ENCODE measurements at regions not wholly inside any gene's neighbourhood (a gene's known extent, or its start where the extent isn't known, plus 50 kb on each side); places are given as distances from the start of the nearest gene placed in this dataset.

DNA sequence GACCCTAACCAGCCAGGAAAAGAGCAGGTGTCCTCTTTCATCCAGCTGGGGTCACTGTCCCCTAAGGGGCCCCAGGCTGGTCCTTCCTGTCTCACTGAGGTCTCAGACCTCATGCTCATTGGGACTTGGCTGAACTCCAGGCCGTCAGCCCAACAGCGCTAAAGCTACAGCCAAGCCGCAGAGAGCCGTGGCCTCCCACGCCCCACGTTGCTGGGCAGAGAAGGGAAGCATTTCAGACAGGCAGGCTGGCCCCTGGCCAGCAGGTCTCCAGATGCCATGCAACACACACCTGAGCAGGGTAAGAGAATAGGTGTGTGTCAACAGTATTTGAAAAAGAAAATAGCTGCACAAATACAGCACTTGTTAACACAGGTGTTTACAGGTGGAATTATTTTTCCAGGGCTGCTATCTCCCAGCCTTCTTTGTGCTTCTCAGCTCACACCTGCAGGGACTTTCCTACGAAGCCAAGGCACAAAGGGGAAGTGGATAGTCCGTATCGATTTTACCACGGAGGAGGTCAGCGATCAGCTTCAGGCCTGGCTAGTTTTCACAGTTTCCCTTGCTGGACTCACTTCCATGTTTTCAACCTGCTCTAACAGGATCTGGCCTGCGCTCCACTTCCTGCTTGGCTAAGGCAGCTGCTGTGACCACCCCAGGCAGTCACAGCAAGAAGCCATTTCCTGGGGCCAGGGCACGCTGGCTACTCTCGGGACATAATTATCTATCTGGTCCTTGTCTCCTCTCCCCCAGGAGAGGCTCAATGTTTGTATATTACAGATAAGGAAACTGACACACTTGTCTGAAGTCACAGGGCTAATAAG is 156.1 kb upstream of the ID2 start (continued):
- TF ChIP-seq, protein P1, sequence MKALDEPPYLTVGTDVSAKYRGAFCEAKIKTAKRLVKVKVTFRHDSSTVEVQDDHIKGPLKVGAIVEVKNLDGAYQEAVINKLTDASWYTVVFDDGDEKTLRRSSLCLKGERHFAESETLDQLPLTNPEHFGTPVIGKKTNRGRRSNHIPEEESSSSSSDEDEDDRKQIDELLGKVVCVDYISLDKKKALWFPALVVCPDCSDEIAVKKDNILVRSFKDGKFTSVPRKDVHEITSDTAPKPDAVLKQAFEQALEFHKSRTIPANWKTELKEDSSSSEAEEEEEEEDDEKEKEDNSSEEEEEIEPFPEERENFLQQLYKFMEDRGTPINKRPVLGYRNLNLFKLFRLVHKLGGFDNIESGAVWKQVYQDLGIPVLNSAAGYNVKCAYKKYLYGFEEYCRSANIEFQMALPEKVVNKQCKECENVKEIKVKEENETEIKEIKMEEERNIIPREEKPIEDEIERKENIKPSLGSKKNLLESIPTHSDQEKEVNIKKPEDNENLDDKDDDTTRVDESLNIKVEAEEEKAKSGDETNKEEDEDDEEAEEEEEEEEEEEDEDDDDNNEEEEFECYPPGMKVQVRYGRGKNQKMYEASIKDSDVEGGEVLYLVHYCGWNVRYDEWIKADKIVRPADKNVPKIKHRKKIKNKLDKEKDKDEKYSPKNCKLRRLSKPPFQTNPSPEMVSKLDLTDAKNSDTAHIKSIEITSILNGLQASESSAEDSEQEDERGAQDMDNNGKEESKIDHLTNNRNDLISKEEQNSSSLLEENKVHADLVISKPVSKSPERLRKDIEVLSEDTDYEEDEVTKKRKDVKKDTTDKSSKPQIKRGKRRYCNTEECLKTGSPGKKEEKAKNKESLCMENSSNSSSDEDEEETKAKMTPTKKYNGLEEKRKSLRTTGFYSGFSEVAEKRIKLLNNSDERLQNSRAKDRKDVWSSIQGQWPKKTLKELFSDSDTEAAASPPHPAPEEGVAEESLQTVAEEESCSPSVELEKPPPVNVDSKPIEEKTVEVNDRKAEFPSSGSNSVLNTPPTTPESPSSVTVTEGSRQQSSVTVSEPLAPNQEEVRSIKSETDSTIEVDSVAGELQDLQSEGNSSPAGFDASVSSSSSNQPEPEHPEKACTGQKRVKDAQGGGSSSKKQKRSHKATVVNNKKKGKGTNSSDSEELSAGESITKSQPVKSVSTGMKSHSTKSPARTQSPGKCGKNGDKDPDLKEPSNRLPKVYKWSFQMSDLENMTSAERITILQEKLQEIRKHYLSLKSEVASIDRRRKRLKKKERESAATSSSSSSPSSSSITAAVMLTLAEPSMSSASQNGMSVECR (CRISPR knock-in tag; IDR thresholded peaks at IDR 0.05), result peak; percentile 26; the same call in 1 of the 2 replicates
- TF ChIP-seq NFIX (CRISPR knock-in tag; IDR thresholded peaks at IDR 0.05; ENCODE audit: low read depth), result peak; percentile 66
- TF ChIP-seq RNF2 (IDR thresholded peaks at IDR 0.05), result peak; percentile 70; the same call in 1 of the 2 replicates
- TF ChIP-seq NR2C2 (CRISPR knock-in tag; IDR thresholded peaks at IDR 0.05), result no peak
- peak; percentile 35; the same call in 1 of the 2 replicates for TF ChIP-seq NR2C2 (tag; IDR thresholded peaks at IDR 0.05)
- no peak for TF ChIP-seq CAMTA2 (CRISPR knock-in tag; conservative IDR thresholded peaks at IDR 0.05)
- TF ChIP-seq YBX1 (IDR thresholded peaks at IDR 0.05), result no peak
- TF ChIP-seq RAD51 (IDR thresholded peaks at IDR 0.05; ENCODE audit: borderline replicate concordance, low read depth), result 0 out of 2 replicates have a peak, but pooled peaks have one; percentile 23
- TF ChIP-seq CXXC5 (CRISPR knock-in tag; IDR thresholded peaks at IDR 0.05), result peak; percentile 87
- peak in 1 of 2 experiments; percentile 27 for TF ChIP-seq NCOA2 (IDR thresholded peaks at IDR 0.05; ENCODE audit: partially characterized antibody in 2 of 2)
- TF ChIP-seq CBX8 (IDR thresholded peaks at IDR 0.05; ENCODE audit: borderline replicate concordance, extremely low read depth, low read depth, low read length, poor library complexity, severe bottlenecking), result no peak
- TF ChIP-seq MCM3 (IDR thresholded peaks at IDR 0.05), result no peak
- TF ChIP-seq RFX7 (CRISPR knock-in tag; IDR thresholded peaks at IDR 0.05), result no peak; the same call in 1 of the 2 replicates
- TF ChIP-seq SETDB1 (IDR thresholded peaks at IDR 0.05; ENCODE audit: low read length), result no peak
- no peak for TF ChIP-seq TCFL5 (CRISPR knock-in tag; conservative IDR thresholded peaks at IDR 0.05)
- TF ChIP-seq, protein P2, sequence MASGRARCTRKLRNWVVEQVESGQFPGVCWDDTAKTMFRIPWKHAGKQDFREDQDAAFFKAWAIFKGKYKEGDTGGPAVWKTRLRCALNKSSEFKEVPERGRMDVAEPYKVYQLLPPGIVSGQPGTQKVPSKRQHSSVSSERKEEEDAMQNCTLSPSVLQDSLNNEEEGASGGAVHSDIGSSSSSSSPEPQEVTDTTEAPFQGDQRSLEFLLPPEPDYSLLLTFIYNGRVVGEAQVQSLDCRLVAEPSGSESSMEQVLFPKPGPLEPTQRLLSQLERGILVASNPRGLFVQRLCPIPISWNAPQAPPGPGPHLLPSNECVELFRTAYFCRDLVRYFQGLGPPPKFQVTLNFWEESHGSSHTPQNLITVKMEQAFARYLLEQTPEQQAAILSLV (tag; IDR thresholded peaks at IDR 0.05), result no peak
- no peak for TF ChIP-seq FOXJ2 (tag; IDR thresholded peaks at IDR 0.05)
- no peak for TF ChIP-seq ZC3H11A (IDR thresholded peaks at IDR 0.05; ENCODE audit: low read depth, low read length)
- peak; percentile 40; the same call in 1 of the 2 replicates for TF ChIP-seq NFE2 (IDR thresholded peaks at IDR 0.05; ENCODE audit: low read depth)
- TF ChIP-seq RBM34 (IDR thresholded peaks at IDR 0.05; ENCODE audit: borderline replicate concordance, insufficient read depth, low read length), result no peak
- TF ChIP-seq, protein P3, sequence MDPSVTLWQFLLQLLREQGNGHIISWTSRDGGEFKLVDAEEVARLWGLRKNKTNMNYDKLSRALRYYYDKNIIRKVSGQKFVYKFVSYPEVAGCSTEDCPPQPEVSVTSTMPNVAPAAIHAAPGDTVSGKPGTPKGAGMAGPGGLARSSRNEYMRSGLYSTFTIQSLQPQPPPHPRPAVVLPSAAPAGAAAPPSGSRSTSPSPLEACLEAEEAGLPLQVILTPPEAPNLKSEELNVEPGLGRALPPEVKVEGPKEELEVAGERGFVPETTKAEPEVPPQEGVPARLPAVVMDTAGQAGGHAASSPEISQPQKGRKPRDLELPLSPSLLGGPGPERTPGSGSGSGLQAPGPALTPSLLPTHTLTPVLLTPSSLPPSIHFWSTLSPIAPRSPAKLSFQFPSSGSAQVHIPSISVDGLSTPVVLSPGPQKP (CRISPR knock-in tag; IDR thresholded peaks at IDR 0.05), result no peak
- no peak for TF ChIP-seq ZNF586 (CRISPR knock-in tag; conservative IDR thresholded peaks at IDR 0.05)
- TF ChIP-seq, protein P4, sequence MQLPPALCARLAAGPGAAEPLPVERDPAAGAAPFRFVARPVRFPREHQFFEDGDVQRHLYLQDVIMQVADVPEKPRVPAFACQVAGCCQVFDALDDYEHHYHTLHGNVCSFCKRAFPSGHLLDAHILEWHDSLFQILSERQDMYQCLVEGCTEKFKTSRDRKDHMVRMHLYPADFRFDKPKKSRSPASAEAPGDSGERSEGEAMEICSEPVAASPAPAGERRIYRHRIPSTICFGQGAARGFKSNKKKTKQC (CRISPR knock-in tag; IDR thresholded peaks at IDR 0.05), result no peak; the same call in 1 of the 2 replicates

Measured in K562 (cell line).